ENCODE measurements at regions not wholly inside any gene's neighbourhood (a gene's known extent, or its start where the extent isn't known, plus 50 kb on each side); places are given as distances from the start of the nearest gene placed in this dataset.

- no peak for DNase-seq
Observed at GRCh38 chr19:16022681-16023080, 53.6 kb upstream of the TPM4 start.

- no peak for DNase-seq
Observed at GRCh38 chr19:16023146-16023915, 53.0 kb upstream of the TPM4 start.

GRCh38 chr19:16024266-16025107 is 51.8 kb upstream of the TPM4 start:
- no peak for DNase-seq

- DNase-seq = no peak
Observed at GRCh38 chr19:16025108-16026101, 50.9 kb upstream of the TPM4 start.

- DNase-seq = no peak
Observed at GRCh38 chr19:16026131-16026530, 50.2 kb upstream of the TPM4 start.
